ENCODE measurements at regions not wholly inside any gene's neighbourhood (a gene's known extent, or its start where the extent isn't known, plus 50 kb on each side); places are given as distances from the start of the nearest gene placed in this dataset.

- TF ChIP-seq NFE2L1 (CRISPR knock-in tag; IDR thresholded peaks at IDR 0.05) (no peak), JUN (CRISPR knock-in tag; IDR thresholded peaks at IDR 0.05) (no peak)
Observed at GRCh38 chr10:2036209-2036608, 298.9 kb upstream of the ADARB2 start.
